ENCODE measurements at regions not wholly inside any gene's neighbourhood (a gene's known extent, or its start where the extent isn't known, plus 50 kb on each side); places are given as distances from the start of the nearest gene placed in this dataset.
A peak's percentile ranks its signal among the peaks of the same experiment; 100 is the strongest.

GRCh38 chr4:59086410-59086809, 1976.2 kb upstream of the IGFBP7 start:
- DNase-seq (ENCODE audit: low read depth), result no peak

GRCh38 chr4:59091146-59092142, 1981.3 kb upstream of the IGFBP7 start:
- no peak for DNase-seq (ENCODE audit: low read depth)

- no peak for DNase-seq (ENCODE audit: low read depth)
Observed at GRCh38 chr4:59094505-59094904, 1984.3 kb upstream of the IGFBP7 start.

GRCh38 chr4:59102311-59102710, 1992.1 kb upstream of the IGFBP7 start:
- no peak for DNase-seq (ENCODE audit: low read depth)

- no peak for DNase-seq (ENCODE audit: low read depth)
Observed at GRCh38 chr4:59120287-59120814, 2010.2 kb upstream of the IGFBP7 start.

GRCh38 chr4:59122626-59123025, 2012.4 kb upstream of the IGFBP7 start:
- peak; percentile 36 for DNase-seq (ENCODE audit: low read depth)

GRCh38 chr4:59126159-59126558, 2016.0 kb upstream of the IGFBP7 start:
- no peak for DNase-seq (ENCODE audit: low read depth)

- DNase-seq (ENCODE audit: low read depth), result peak; percentile 77
Observed at GRCh38 chr4:59127006-59127405, 2016.8 kb upstream of the IGFBP7 start.

GRCh38 chr4:59127743-59128142, 2017.6 kb upstream of the IGFBP7 start:
- peak; percentile 38 for DNase-seq (ENCODE audit: low read depth)

GRCh38 chr4:59135248-59135985, 2025.2 kb upstream of the IGFBP7 start:
- no peak for DNase-seq (ENCODE audit: low read depth)

- no peak for DNase-seq (ENCODE audit: low read depth)
Observed at GRCh38 chr4:59161249-59161648, 2038.9 kb upstream of the ADGRL3 start.

- DNase-seq (ENCODE audit: low read depth), result no peak
Observed at GRCh38 chr4:59175617-59176016, 2024.5 kb upstream of the ADGRL3 start.

GRCh38 chr4:59179372-59179771, 2020.8 kb upstream of the ADGRL3 start:
- DNase-seq (ENCODE audit: low read depth), result no peak

GRCh38 chr4:59180161-59180560, 2020.0 kb upstream of the ADGRL3 start:
- no peak for DNase-seq (ENCODE audit: low read depth)

- no peak for DNase-seq (ENCODE audit: low read depth)
Observed at GRCh38 chr4:59180969-59181368, 2019.2 kb upstream of the ADGRL3 start.

- DNase-seq (ENCODE audit: low read depth), result no peak
Observed at GRCh38 chr4:59195839-59196238, 2004.3 kb upstream of the ADGRL3 start.

GRCh38 chr4:59200992-59201391, 1999.1 kb upstream of the ADGRL3 start:
- no peak for DNase-seq (ENCODE audit: low read depth)

- no peak for DNase-seq (ENCODE audit: low read depth)
Observed at GRCh38 chr4:59217910-59218631, 1982.1 kb upstream of the ADGRL3 start.

GRCh38 chr4:59222221-59222620, 1977.9 kb upstream of the ADGRL3 start:
- DNase-seq (ENCODE audit: low read depth), result no peak

GRCh38 chr4:59223292-59223941, 1976.7 kb upstream of the ADGRL3 start:
- no peak for DNase-seq (ENCODE audit: low read depth)

GRCh38 chr4:59238212-59238611, 1961.9 kb upstream of the ADGRL3 start:
- DNase-seq (ENCODE audit: low read depth), result no peak

GRCh38 chr4:59240011-59240410, 1960.1 kb upstream of the ADGRL3 start:
- no peak for DNase-seq (ENCODE audit: low read depth)
